Neural progenitor cell (in vitro differentiated cells): ENCODE measurements at regions not wholly inside any gene's neighbourhood (a gene's known extent, or its start where the extent isn't known, plus 50 kb on each side); places are given as distances from the start of the nearest gene placed in this dataset.

ENCODE experiments used
- DNase-seq: peaks from one replicate; pipeline ENCODE4 v3.0.0-alpha.2; 2016; ENCODE audit warnings: low spot score
- H2AFZ ChIP-seq: fragments of 200-600 bp; sonication (generic); replicated peaks from 2 replicates; pipeline ENCODE4 v1.6.1; 2016; ENCODE audit warnings: antibody characterized with exemption
- H3F3A ChIP-seq: fragments of 200-600 bp; sonication (generic); 2 replicates; pipeline ENCODE4 v1.6.1; 2016; ENCODE audit warnings: antibody characterized with exemption, low read depth
- H3K27ac ChIP-seq: fragments of 200-600 bp; sonication (generic); 2 replicates; pipeline ENCODE4 v1.5.1; 2016; ENCODE audit warnings: mild to moderate bottlenecking
- H3K27me3 ChIP-seq: fragments of 200-600 bp; sonication (generic); 2 replicates; pipeline ENCODE4 v1.6.1; 2016; ENCODE audit warnings: mild to moderate bottlenecking, moderate library complexity
- H3K36me3 ChIP-seq: fragments of 200-600 bp; sonication (generic); 2 replicates; pipeline ENCODE4 v1.5.1; 2016
- H3K4me1 ChIP-seq: fragments of 200-600 bp; sonication (generic); 2 replicates; pipeline ENCODE4 v1.6.1; 2016; ENCODE audit warnings: mixed run types
- H3K4me2 ChIP-seq: fragments of 200-600 bp; sonication (generic); 2 replicates; pipeline ENCODE4 v1.6.1; 2016
- H3K4me3 ChIP-seq: fragments of 200-600 bp; sonication (generic); 2 replicates; pipeline ENCODE4 v1.5.1; 2016
- H3K79me2 ChIP-seq: fragments of 200-600 bp; sonication (generic); 2 replicates; pipeline ENCODE4 v1.6.1; 2016; ENCODE audit warnings: low read depth
- H3K9ac ChIP-seq: fragments of 200-600 bp; sonication (generic); 2 replicates; pipeline ENCODE4 v1.6.1; 2016
- H3K9me3 ChIP-seq: fragments of 200-600 bp; sonication (generic); 2 replicates; pipeline ENCODE4 v1.5.1; 2016; ENCODE audit warnings: low read depth
- H4K20me1 ChIP-seq: fragments of 200-600 bp; sonication (generic); 2 replicates; pipeline ENCODE4 v1.6.1; 2016; ENCODE audit warnings: low read depth
- H3K27ac Mint-ChIP-seq: 3 replicates; pipeline ENCODE4 v1.8.0; 2021; ENCODE audit warnings: mixed read lengths
- H3K27me3 Mint-ChIP-seq: 2 replicates; pipeline ENCODE4 v1.8.0; 2022; ENCODE audit warnings: low read depth, mild to moderate bottlenecking, inconsistent platforms, moderate library complexity, mixed read lengths; ENCODE audit not compliant: insufficient read depth
- H3K36me3 Mint-ChIP-seq: 3 replicates; pipeline ENCODE4 v1.8.0; 2021; ENCODE audit warnings: mixed read lengths
- H3K4me1 Mint-ChIP-seq: 3 replicates; pipeline ENCODE4 v1.8.0; 2021; ENCODE audit warnings: mixed read lengths
- H3K4me3 Mint-ChIP-seq: 3 replicates; pipeline ENCODE4 v1.8.0; 2021; ENCODE audit warnings: mild to moderate bottlenecking, moderate library complexity, mixed read lengths
- H3K9me3 Mint-ChIP-seq: 3 replicates; pipeline ENCODE4 v1.8.0; 2020; ENCODE audit warnings: mixed read lengths
- EZH2 ChIP-seq: fragments of 200-600 bp; sonication (generic); IDR thresholded peaks from 2 replicates; pipeline ENCODE4 v1.6.1; 2017; ENCODE audit warnings: antibody characterized with exemption, mild to moderate bottlenecking, moderate library complexity
- EZH2phosphoT487 ChIP-seq: fragments of 200-600 bp; sonication (generic); IDR thresholded peaks from 2 replicates; pipeline ENCODE4 v1.6.1; 2017; ENCODE audit warnings: antibody characterized with exemption
- TF ChIP-seq, protein P1 (sequence below): fragments of 200-600 bp; sonication (generic); IDR thresholded peaks from 2 replicates; pipeline ENCODE4 v1.5.1; 2017; ENCODE audit warnings: antibody characterized with exemption, mild to moderate bottlenecking

DNA sequence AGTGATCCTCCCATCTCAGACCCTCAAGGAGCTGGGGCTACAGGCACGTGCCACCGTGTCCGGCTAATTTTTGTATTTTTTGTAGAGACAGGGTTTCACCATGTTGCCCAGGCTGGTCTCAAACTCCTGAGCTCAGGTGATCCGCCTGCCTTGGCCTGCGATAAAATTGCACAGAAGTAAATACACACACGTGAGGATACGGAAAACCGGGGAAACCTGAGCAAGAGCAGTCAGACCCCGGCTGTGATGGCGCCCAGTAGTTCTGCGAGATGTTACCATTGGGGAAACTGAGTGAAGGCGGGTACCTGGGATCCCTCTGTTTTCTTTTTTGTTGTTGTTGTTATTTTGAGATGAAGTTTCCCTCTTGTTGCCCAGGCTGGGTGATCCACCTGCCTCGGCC lies 114.9 kb downstream of the C9orf50 start:
- Mint-ChIP-seq H3K36me3 (peaks cover 5% of the 10 kb centered on the region), H3K4me1 (peaks cover 54% of the 10 kb centered on the region), H3K27ac (peak overlapping the region; percentile 46), H3K9me3 (peaks cover 15% of the 10 kb centered on the region), H3K27me3 (peaks cover 6% of the 10 kb centered on the region), H3K4me3 (no peak overlapping the region)
- H3K79me2 ChIP-seq: no peaks in the 10 kb centered on the region
- no peaks in the 10 kb centered on the region for H3K27me3 ChIP-seq
- peaks cover 16% of the 10 kb centered on the region for H3F3A ChIP-seq
- no peak for DNase-seq
- H2AFZ ChIP-seq: no peak overlapping the region
- H3K27ac ChIP-seq: no peak overlapping the region
- peaks cover 5% of the 10 kb centered on the region for H3K4me1 ChIP-seq
- no peak overlapping the region for H3K9ac ChIP-seq
- H3K9me3 ChIP-seq: no peaks in the 10 kb centered on the region
- no peaks in the 10 kb centered on the region for H3K36me3 ChIP-seq
- no peak overlapping the region for H3K4me2 ChIP-seq
- H3K4me3 ChIP-seq: no peak overlapping the region
- H4K20me1 ChIP-seq: no peaks in the 10 kb centered on the region
- TF ChIP-seq EZH2: no peak

DNA sequence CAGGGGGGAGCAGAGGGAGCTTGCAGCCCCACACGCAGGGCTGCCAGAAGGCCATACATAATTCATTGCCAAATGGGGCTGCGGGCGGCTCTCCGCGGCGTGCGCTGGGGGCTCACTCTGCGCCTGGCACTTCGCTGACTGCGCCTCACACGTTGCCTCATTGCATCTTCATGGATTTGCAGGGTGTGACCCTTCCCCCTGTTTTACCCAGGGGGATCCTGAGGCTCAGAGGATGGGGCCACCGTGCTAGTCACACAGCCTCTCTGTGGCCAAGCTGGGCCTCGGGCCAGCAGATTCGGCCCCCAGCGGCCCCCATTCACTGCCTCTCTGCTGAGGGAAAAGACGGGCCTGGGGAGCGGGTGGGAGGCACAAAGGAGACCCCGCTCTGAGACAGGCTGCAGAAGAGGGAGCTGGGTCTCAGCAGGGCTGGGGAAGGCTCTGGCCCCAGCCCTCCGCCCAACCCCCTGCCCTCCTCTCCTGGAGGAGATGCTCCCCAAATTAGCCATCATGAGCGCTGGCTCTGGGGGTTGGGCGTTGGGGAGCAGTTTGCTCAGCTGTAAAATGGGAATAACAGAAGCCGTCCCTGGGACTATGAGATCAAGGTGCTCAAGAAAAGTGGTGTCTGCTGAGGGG lies 115.5 kb downstream of the C9orf50 start:
- Mint-ChIP-seq H3K36me3 (peaks cover 1% of the 10 kb centered on the region), H3K9me3 (peaks cover 10% of the 10 kb centered on the region), H3K4me1 (peaks cover 61% of the 10 kb centered on the region), H3K27ac (peak overlapping the region; percentile 46), H3K27me3 (peaks cover 6% of the 10 kb centered on the region), H3K4me3 (no peak overlapping the region)
- peaks cover 11% of the 10 kb centered on the region for H3K4me1 ChIP-seq
- H2AFZ ChIP-seq: no peak overlapping the region
- H3K9me3 ChIP-seq: no peaks in the 10 kb centered on the region
- H3F3A ChIP-seq: peaks cover 22% of the 10 kb centered on the region
- H3K4me2 ChIP-seq: no peak overlapping the region
- no peak for DNase-seq
- no peak overlapping the region for H3K4me3 ChIP-seq
- H3K79me2 ChIP-seq: no peaks in the 10 kb centered on the region
- no peak overlapping the region for H3K9ac ChIP-seq
- TF ChIP-seq EZH2: no peak
- TF ChIP-seq EZH2phosphoT487: no peak
- TF ChIP-seq, protein P1, sequence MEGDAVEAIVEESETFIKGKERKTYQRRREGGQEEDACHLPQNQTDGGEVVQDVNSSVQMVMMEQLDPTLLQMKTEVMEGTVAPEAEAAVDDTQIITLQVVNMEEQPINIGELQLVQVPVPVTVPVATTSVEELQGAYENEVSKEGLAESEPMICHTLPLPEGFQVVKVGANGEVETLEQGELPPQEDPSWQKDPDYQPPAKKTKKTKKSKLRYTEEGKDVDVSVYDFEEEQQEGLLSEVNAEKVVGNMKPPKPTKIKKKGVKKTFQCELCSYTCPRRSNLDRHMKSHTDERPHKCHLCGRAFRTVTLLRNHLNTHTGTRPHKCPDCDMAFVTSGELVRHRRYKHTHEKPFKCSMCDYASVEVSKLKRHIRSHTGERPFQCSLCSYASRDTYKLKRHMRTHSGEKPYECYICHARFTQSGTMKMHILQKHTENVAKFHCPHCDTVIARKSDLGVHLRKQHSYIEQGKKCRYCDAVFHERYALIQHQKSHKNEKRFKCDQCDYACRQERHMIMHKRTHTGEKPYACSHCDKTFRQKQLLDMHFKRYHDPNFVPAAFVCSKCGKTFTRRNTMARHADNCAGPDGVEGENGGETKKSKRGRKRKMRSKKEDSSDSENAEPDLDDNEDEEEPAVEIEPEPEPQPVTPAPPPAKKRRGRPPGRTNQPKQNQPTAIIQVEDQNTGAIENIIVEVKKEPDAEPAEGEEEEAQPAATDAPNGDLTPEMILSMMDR: no peak
- H4K20me1 ChIP-seq: no peaks in the 10 kb centered on the region
- no peaks in the 10 kb centered on the region for H3K27me3 ChIP-seq
- no peaks in the 10 kb centered on the region for H3K36me3 ChIP-seq
- no peak overlapping the region for H3K27ac ChIP-seq

DNA sequence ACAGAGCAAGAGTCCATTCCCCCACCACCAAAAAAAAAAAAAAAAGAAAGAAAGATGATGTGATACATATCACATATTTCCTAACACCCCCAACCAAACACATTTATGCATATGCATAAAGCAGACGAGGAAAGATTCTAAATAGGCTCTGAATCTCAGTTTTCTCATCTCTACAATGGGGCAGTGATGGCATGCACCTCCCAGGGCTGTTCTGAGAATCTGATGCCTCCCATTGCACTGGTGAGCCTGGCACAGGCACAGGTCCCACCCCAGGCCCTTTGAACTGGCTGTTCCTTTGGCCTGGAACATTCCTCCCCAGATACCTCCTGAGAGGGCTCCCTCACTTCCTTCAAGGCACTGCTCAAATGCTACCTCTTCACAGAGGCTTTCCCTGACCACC lies 116.5 kb downstream of the C9orf50 start:
- Histone ChIP-seq H3K27me3 (no peaks in the 10 kb centered on the region), H4K20me1 (no peaks in the 10 kb centered on the region), H2AFZ (no peak overlapping the region), H3K9me3 (no peaks in the 10 kb centered on the region), H3K27ac (no peak overlapping the region), H3K4me1 (peaks cover 21% of the 10 kb centered on the region), H3K9ac (no peak overlapping the region), H3F3A (peaks cover 32% of the 10 kb centered on the region), H3K4me2 (no peak overlapping the region), H3K4me3 (no peak overlapping the region), H3K36me3 (no peaks in the 10 kb centered on the region), H3K79me2 (no peaks in the 10 kb centered on the region)
- no peak overlapping the region for H3K4me3 Mint-ChIP-seq
- H3K36me3 Mint-ChIP-seq: peaks cover 1% of the 10 kb centered on the region
- no peak overlapping the region for H3K27ac Mint-ChIP-seq
- H3K9me3 Mint-ChIP-seq: peaks cover 4% of the 10 kb centered on the region
- peaks cover 70% of the 10 kb centered on the region for H3K4me1 Mint-ChIP-seq
- TF ChIP-seq, protein P1: no peak
- TF ChIP-seq EZH2: no peak
- no peak for TF ChIP-seq EZH2phosphoT487
- H3K27me3 Mint-ChIP-seq: peaks cover 6% of the 10 kb centered on the region
- DNase-seq: no peak

DNA sequence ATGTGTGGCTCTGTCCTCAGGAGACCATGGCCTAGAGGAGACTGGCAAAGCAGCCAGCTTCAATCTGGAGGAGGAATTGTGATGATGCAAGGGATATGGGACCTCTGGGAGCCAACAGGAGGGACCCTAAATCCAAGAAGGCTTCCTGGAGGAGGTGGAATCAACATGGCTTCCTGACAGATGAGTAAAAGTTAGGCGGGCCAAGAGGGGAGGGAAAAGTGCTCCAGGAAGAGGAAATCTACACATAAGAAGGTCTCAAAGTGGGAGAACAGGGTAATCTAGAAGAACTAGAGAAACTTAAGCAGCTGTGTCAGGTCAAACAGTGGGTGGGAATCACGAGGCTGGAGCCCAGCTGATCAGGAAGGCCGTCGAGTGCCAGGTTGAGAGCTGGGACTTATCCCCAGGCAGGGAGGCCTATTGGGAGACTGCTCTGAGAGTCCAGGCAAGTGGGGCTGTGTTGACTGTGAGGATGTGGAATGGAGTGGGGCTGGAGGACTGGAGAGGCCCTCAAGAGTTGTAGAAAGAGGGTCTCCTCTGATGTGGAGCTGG lies 119.1 kb downstream of the C9orf50 start:
- Mint-ChIP-seq H3K36me3 (peaks cover under 1% of the 10 kb centered on the region), H3K9me3 (no peaks in the 10 kb centered on the region), H3K27me3 (peaks cover 6% of the 10 kb centered on the region), H3K4me3 (peak overlapping the region; percentile 63), H3K4me1 (peaks cover 75% of the 10 kb centered on the region), H3K27ac (peak overlapping the region; percentile 94)
- no peaks in the 10 kb centered on the region for H4K20me1 ChIP-seq
- H3K4me3 ChIP-seq: no peak overlapping the region
- no peak for DNase-seq
- H3K9me3 ChIP-seq: no peaks in the 10 kb centered on the region
- H2AFZ ChIP-seq: no peak overlapping the region
- no peaks in the 10 kb centered on the region for H3K79me2 ChIP-seq
- peaks cover 53% of the 10 kb centered on the region for H3F3A ChIP-seq
- H3K9ac ChIP-seq: no peak overlapping the region
- H3K36me3 ChIP-seq: no peaks in the 10 kb centered on the region
- no peak overlapping the region for H3K4me2 ChIP-seq
- H3K4me1 ChIP-seq: peaks cover 35% of the 10 kb centered on the region
- H3K27ac ChIP-seq: no peak overlapping the region
- TF ChIP-seq EZH2phosphoT487 (no peak), EZH2 (no peak)
- H3K27me3 ChIP-seq: no peaks in the 10 kb centered on the region
